Lung microvascular endothelial cell (primary cell): ENCODE measurements at regions not wholly inside any gene's neighbourhood (a gene's known extent, or its start where the extent isn't known, plus 50 kb on each side); places are given as distances from the start of the nearest gene placed in this dataset.
A peak's percentile ranks its signal among the peaks of the same experiment; 100 is the strongest.
"Not testable (repeated sequence)": the region's sequence is repeated elsewhere in the genome, so short reads cannot be mapped to it uniquely, and the experiment has no call there.

Experiments
- DNase-seq, 2 donors: peaks; one replicate each; pipeline versions ENCODE4 v3.0.0 to v3.0.0-alpha.2; 2010; ENCODE audit warnings: low read depth in 2 of 2

DNA sequence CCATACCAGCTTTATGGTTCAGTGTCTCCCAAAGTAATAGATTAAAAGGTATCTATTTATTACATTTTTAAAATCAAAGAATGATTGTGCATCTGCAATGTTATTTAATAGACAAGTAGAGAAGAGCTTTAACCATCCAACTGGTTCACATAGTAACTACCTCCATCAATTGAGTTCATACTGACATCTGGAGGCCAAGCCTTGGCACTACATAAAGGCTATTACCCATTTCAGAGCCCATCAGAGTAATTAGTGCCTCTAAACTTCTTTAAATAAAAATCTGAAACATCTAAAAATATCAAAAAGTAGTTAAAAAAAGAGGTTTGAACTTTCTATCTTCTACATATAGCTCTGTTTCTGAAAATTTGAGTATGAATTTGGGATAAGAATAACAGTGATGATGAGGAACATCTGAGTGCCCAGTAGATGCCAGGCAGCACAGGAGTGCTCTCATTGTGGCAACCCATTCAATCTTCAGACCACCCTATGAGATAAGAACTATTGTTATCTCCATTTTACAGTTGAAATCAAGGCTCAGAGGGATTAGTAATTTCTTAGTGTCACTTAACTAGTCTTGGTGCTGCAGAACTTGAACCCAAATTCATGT, 132.9 kb upstream of the DAAM1 start:
- DNase-seq: peak; percentile 49 to 62

DNA sequence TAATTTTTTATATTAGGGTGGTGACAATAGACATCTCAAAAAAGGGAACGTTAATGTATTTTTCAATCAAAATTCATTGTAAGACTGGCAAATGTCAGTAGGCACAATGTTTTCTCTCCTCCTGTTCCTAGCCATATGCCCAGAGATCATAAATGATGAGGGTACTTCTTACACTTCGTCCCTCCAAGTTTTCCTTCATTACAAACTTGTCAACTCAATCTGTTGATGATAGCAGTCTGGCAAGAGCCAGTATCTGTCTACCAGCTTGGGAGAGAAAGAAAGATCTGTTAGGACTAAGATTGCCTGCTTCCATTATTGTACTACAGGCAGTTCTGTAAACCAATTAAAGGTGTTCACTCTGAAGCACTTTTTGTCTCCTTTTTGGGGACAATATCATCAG, 130.9 kb upstream of the DAAM1 start:
- no peak for DNase-seq

DNA sequence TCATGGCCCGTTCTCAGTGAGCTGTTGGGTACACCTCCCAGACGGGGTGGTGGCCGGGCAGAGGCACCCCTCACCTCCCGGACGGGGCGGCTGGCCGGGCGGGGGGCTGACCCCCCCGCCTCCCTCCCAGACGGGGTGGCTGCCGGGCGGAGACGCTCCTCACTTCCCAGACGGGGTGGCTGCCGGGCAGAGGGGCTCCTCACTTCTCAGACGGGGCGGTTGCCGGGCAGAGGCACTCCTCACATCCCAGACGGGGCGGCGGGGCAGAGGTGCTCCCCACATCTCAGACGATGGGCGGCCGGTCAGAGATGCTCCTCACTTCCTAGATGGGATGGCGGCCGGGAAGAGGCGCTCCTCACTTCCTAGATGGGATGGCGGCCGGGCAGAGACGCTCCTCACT, 129.7 kb upstream of the DAAM1 start:
- DNase-seq: not testable (repeated sequence)

DNA sequence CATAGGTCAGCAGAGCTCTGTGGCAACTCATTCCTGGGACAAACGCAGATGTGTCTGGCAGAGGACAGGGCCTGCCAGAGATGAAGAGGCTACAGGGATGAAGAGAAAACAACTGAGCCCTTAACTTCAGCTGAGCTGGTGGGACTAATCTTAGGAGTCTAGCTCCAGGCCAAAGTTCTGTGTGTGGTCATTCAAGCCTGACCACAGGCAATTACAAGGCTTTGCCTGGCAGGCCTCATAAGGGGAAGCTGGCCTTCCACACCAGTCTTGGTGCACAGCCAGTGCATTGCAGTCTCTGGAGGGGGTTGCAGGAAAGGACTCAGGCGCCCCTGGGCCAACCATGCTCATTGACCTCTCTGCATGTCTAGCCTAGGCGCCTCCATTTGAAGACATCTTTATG, 127.6 kb upstream of the DAAM1 start:
- no peak for DNase-seq

DNA sequence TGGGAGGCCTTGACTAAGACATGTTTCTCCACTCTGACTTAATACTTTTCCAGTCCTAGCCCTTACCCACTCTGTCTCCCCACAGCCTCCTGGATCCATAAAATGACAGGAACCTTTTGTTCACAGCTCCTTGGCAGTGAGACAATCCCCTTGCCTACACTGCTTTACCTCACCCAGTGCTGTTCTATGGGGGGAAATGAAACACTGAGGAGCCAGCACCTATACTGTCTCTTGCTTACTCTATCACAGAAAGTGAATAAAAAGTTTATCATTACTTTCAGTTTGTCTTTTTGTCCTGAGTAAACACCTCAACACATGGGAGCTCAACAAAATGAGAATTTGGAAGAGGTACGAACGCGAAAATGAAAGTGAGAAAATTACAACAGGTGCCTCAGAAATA, 127.2 kb upstream of the DAAM1 start:
- no peak for DNase-seq

DNA sequence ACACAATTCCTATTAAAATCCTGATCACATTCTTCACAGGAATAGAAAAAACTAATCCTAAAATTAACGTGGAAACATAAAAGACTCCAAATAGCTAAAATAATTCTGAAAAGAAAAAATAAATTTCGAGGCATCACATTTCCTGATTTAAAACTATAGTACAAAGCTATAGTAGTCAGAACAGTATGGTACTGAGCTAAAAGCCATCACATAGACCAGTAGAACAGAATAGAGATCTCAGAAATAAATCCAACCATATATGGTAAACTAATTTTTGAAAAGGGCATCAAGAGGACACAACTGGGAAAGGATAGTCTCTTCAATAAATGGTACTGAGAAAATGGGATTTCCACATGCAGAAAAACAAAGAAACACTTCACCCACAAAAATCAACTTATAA, 125.2 kb upstream of the DAAM1 start:
- DNase-seq: no peak

DNA sequence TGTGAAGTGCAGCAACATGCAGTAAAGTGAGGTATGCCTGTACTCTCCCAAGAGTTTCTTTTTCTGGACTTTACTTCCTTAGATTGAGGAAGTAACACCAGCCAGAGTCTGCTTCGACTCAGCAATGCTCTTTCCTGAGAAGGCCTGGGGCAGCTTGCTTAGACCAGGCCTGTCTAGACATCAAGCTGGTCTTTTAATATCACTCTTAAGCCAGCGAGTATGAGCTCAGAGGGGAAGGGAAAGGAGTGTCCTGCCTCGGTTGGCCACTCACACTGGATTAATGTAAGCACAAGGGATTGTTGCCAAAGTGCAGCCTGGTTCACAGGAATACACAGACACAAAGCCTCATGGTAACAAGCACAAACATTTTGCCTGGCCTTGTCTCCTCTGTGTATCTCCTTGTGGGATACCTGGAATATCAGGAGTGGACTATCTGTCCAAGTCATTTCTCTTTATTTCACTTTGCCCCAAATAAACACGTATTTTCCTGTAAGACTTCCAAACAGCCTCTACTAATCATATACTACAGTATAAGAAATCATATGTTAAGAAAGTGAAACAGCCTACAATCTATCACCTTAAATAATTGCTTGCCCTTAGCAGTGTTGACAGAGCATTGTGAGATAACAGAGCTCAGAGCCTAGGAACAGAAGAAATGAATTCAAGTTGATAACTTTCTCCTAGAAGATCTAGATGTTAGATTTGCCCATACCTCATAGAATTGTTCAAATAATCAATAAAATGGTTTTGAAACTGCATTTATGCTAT, 121.2 kb upstream of the DAAM1 start:
- peak in 1 of 2 donors; percentile 33 for DNase-seq

DNA sequence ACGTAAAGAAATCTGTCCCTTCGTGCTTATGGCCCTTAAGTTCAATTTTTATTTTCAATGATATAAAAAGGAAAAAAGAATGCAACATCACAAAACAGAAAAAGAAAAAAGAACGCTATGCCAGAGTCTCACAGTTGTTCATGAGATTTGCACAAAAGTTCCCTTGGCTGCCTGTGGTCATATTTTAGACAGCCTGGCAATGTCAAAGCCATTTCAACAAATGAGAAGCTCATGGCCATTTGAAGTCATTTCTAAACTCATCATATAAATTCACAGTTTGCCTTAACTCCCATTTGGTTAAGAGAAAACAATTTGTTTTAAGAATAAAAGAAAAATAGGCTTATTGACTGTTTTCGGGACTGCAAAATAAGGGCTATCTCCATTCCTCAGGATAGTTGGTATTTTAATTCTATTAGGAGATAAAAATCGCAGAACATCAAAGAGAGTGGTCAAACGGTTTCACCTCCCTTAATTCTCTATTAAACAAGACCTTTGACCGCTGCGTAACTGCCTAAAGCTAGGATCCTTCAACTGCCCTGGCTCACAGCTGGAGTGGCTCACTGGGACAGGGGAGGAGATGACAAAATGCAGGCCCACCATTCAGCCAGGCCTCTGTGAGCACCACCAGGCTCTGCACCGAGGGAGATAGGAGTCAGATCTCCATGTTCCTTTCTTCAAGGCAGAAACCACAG, 119.2 kb upstream of the DAAM1 start:
- no peak for DNase-seq

DNA sequence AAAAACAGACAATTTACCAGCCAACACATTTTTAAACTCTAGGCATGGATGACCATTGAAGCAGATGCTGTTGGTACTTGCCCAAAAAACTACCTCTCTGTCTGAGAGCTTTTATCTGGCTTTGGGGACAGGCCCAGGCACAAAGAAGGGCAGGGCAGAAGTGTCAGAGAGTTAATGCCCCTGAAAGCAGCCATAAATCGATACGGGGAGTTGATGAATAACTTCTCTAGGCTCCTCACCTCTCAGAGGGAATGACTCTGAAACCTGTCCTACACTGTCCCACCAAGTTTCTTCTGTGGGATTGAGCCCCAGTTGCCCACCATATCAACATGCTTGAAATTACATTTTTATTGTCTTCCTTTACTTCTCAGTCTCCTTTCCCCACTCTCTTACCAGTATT, 113.0 kb upstream of the DAAM1 start:
- no peak for DNase-seq

DNA sequence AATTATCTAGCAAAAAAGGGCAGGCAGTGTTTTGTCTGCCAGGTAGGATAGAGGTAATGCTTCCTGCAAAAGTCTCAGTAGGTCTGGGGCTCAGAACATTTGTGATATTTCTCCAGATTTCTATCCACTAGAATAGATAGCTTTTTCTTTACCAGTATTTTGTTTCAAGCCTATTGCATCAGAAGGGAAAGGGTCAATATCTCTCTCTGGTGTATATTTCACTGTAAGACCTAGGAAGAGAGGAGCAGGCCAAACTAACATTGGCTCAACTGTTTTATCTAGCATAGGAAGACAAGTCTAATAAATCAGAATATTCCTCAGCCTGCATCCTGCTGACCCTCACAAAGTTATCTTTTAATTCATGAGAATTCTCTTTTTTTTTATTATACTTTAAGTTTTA, 106.7 kb upstream of the DAAM1 start:
- no peak for DNase-seq

DNA sequence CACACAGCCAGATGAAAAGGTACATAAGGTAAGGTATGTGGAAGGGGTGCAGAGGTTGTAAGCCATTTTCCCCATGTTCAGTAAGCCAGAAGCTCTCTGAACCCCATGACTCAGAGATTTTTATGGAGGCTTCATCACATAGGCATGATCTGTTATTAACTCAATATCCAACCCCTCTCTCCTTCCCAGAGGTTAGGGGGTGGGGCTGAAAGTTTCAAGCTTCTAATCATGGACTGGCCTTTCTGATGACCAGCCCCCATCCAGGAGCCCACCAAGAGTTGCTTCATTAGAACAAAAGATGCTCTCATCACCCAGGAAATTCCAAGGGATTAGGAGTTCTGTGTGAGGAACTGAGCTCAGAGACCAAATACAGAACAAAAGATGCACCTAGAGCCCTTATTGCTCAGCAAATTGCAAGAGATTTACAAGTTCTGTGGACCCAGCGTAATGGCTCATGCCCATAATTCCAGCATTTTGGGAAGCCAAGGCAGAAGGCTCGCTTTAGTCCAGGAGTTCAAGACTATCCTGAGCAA, 103.2 kb upstream of the DAAM1 start:
- DNase-seq: no peak

DNA sequence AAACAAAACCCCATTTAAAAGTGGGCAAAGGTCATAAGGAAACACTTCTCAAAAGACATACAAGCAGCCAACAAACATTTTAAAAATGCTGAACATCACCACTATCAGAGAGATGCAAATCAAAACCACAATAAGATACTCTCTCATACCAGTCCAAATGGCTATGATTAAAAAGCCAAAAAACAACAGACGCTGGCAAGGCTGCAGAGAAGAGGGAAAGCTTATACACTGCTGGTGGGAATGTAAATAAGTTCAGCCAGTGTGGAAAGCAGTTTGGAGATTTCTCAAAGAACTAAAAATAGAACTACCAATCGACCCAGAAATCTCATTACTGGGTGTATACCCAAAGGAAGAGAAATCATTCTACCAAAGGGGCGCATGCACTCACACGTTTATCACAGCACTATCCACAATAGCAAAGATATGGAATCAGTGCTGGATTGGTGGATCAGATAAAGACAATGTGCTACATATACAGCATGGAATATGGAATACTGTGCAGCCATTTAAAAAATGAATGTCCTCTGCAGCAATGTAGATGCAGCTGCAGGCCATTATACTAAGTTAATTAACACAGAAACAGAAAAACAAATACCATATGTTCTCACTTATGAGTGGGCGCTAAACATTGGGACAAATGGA, 102.1 kb upstream of the DAAM1 start:
- DNase-seq: no peak

DNA sequence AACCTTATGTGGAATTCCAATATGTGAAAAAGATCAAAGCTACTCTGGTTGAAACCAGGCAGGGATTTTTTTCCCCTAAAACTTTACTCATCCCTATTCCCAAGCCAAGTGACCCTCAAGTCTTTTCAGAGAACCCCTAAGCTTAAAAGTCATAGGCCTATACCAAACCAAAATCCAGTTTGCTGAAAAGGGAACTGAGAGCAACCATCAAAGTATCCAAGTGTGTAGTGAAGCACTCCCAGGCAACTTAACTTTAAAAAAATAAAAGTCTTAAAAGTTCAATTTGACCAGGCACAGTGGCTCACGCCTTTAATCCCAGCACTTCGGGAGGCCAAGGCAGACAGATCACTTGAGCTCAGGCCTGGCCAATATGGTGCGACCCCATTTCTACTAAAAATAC, 101.2 kb upstream of the DAAM1 start:
- DNase-seq: no peak

DNA sequence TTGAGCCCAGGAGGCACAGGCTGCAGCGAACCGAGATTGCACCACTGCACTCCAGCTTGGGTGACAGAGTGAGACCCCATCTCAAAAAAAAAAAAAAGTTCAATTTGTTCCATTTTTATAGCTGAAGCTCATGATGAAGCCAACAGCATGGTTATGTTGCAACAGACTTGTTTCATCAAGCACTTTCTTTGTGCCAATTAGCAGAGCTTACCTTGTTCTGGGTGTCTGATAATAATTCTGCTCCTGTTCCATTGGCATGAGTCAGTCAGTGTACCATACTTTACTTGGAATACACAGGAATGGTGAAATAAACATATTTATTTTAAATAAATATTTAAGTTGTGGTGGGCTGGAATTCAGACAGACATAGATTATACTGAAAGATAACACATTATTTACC, 100.8 kb upstream of the DAAM1 start:
- DNase-seq: no peak

DNA sequence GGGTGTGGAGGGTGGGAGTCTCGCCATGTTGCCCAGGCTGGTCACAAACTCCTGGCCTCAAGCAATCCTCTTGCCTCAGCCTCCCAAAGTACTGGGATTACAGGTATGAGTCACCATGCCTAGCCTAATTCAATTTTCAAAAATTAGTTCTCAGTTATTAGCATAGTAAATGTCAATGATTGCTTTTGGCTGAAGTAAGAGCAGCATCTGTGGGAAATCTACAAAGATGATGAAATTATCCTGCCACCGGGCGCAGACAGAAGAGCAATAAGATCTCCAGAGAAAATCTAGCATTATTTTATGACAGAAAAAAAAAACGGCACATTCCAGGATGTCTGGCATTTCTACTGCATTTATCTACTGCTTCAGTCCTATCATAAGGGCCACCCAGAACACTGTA, 97.9 kb upstream of the DAAM1 start:
- no peak for DNase-seq

DNA sequence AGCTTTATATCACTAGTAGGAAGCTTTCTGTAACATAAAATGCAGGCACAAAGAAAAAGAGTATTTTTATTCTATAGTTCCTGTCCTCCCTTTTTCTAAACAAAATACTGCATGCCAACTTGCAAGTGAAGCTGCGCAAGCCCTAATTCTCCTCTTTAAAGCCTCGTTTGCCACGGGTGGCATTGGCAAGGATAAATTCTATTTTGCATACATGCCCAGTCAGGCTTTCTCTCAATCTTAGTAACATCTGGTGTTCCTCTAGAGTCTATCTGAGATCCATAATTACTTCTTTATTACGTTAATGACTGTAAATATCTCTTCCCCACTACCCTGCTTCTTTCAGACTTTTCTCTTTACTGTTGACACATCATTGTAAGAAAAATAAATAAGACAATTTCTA, 97.1 kb upstream of the DAAM1 start:
- no peak for DNase-seq

DNA sequence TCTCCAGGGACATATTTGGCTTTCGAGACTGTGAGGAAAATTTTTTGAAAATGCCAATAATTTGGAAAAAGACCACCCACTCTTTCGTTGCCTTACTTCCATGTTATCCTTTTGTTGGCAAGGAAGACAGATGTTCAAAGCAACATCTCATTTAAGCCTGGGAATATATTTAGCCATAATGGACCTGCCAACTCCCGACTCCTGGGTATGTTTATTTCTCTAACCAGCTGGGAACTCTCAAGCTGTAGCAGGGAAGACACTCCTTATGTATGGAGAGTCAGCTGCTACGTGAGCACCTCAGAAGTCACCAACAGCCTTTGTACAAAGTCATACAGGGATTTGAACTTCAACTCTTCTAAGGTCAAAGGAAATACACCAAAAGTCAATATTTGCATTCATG, 96.5 kb upstream of the DAAM1 start:
- no peak for DNase-seq

DNA sequence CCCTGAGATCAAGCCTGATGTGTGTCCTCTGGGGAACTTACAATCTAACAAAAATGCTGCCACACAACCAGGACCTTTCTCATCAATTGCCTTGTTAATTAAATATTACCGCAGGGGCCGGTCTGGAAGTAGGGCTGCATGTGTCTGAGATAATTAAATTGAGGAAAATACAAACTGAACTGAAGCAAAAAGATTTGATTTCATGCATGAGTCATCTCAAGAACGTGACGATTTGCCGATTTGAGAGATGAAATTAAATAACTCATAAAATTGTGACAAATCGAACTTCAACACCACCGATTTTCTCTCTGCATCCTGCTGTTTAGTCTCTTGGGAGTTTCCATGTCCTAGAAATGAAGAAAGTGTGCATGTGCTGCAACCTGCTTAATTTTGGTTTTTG, 94.6 kb upstream of the DAAM1 start:
- no peak for DNase-seq

DNA sequence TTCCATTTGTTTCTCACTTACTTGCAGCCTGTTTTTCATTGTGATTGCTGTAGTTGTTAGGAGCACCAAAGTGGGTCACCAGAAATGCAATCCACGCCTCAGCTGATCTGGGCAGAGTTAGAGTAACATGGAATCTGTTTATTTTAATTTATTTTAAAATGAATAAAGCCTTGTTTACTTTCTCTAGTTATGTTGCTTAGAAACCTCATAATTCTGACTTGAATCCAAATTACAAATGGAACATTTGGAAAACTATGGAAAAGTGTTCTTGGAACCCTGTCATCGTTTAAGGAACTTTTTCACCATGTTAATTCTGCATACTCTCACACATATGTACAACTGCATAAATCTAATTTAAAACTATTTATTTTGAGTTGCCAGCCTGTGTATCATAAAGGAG, 92.2 kb upstream of the DAAM1 start:
- DNase-seq: no peak

DNA sequence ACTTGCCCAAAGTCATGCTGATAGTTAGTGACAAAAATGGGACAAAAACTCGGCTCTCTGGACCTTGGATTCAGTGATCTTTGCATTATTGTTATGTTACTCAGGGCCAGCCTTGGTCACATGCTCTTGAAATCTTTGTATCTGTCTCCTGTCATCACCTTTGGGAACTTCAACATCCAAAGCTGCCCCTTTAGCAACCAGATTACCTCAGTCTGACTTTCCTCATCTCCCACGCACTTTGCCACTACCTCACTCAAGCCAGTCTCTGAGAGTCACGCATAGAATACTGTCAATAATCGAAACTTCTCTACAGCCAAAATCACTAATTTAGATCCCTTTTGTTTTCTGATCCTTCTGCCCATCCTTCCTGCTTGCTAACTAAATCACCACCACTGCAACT, 90.8 kb upstream of the DAAM1 start:
- DNase-seq: no peak

DNA sequence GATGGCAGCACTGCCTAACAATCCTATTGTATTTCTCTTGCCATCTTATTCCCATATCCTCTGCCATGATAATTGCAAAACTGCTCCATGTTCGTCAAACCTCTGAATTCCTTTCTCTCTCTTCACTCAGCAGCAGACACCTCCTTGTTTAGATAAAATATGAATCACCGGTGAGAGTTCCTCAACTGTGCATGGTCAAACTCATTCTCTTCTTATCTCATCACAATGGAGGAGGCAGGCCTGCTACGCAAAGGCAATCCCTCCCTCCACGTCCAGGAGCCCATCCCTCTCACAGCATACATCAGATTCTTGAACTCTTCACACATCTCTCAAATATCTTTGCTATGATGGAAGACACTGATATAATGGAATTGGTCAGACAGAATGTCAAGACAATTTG, 90.1 kb upstream of the DAAM1 start:
- peak in 1 of 2 donors; percentile 1 for DNase-seq

DNA sequence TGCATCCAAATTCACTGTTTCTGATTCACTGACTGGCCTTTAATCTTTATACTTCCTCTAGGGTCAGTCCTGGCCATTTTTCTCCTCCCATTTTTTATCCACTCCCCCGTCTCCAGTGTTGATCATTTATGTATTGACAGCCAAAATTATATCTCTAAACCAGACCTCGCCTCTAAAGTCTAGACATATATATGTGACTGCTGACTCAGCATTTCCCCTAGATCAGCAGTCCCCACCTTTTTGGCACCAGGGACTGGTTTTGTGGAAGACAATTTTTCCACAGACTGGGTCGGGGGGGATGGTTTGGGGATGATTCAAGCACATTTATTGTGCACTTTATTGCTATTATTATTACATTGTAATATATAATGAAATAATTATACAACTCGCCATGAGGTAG, 88.3 kb upstream of the DAAM1 start:
- no peak for DNase-seq
